ENCODE measurements at regions not wholly inside any gene's neighbourhood (a gene's known extent, or its start where the extent isn't known, plus 50 kb on each side); places are given as distances from the start of the nearest gene placed in this dataset.

DNA sequence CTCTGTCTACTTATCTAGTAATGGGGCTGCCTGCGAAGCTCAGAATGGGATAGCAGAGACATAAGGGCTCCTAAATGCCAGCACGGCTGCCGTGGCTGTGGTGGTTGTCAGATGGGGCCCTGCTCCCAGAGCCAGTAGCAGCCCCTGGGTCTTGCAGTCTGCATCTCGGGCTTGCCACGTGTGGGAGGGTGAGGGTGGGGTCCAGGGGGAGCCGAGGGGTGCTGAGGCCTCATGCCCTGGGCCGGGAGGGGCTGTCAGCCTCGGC, 88.8 kb upstream of the GSE1 start:
- TF ChIP-seq SMC3 (IDR thresholded peaks at IDR 0.05; ENCODE audit: low read depth, low read length): no peak
- peak overlapping the region; percentile 30; the same call in 1 of the 2 replicates for H3K9ac ChIP-seq (ENCODE audit: low read depth, low read length)
- no peak overlapping the region for H3K23ac ChIP-seq (ENCODE audit: low read depth, low read length)
- H2BK5ac ChIP-seq (ENCODE audit: low read depth, low read length, poor library complexity, severe bottlenecking): no peak overlapping the region
- H2AK5ac ChIP-seq (ENCODE audit: low read depth, low read length): peak overlapping the region; percentile 98
- H3K4me3 ChIP-seq (ENCODE audit: insufficient read depth, low read depth, low read length): no peak overlapping the region
- peaks cover 26 to 48% of the 10 kb centered on the region in 2 experiments for H3K79me1 ChIP-seq (ENCODE audit: low read depth in 1 of 2, low read length in 2 of 2)
- H4K5ac ChIP-seq (ENCODE audit: low read depth, low read length): no peak overlapping the region; the same call in 1 of the 2 replicates
- H3K56ac ChIP-seq (ENCODE audit: extremely low read depth, insufficient read depth, low read length): no peak overlapping the region
- no peak for DNase-seq
- H2AFZ ChIP-seq (replicated peaks; ENCODE audit: low read length, poor library complexity): no peak overlapping the region
- peaks cover 24% of the 10 kb centered on the region for H3K4me1 ChIP-seq (ENCODE audit: control insufficient read depth, insufficient read depth, low read length)
- intact Hi-C loops (cut with micrococcal nuclease) (no loop called here), in situ Hi-C loops (cut with MboI; ENCODE audit: low sequenced_read_pairs) (no loop called here), dilution Hi-C loops (cut with HindIII; ENCODE audit: low sequenced_read_pairs, unreplicated experiment) (no loop called here)
- H2BK120ac ChIP-seq (ENCODE audit: low read depth, low read length): peak overlapping the region; percentile 56
- POLR2A ChIA-PET (ENCODE audit: unreplicated experiment): no interaction called here
- H4K20me1 ChIP-seq (ENCODE audit: insufficient read depth, low read length): peaks cover 21% of the 10 kb centered on the region
- no peaks in the 10 kb centered on the region for H3K27me3 ChIP-seq (ENCODE audit: control insufficient read depth, insufficient read depth, low read length)
- H4K91ac ChIP-seq (ENCODE audit: insufficient read depth, low read depth, low read length): peak overlapping the region; percentile 50
- H3K4me2 ChIP-seq (ENCODE audit: low read depth, low read length): no peak overlapping the region
- 0 out of 2 replicates have a peak, but pooled peaks cover 4% of the 10 kb centered on the region for H3K36me3 ChIP-seq (ENCODE audit: control insufficient read depth, insufficient read depth, low read length)
- peak overlapping the region; percentile 63 for H3K14ac ChIP-seq (replicated peaks; ENCODE audit: low read depth, low read length)
- no peak overlapping the region for H3K18ac ChIP-seq (ENCODE audit: low read depth, low read length)
- BruUV-seq (replicated peaks): no TSS peak
- no peaks in the 10 kb centered on the region for H3K9me3 ChIP-seq (ENCODE audit: control insufficient read depth, insufficient read depth, low read length)
- CTCF ChIA-PET: no interaction called here
- H3K9me1 ChIP-seq (ENCODE audit: insufficient read depth, low read length): peaks cover 13% of the 10 kb centered on the region
- no peak for ATAC-seq (ENCODE audit: low read depth)
- peak overlapping the region; percentile 91 for H3K4ac ChIP-seq (ENCODE audit: low read depth, low read length)
- H2AK9ac ChIP-seq (replicated peaks; ENCODE audit: low read depth, low read length, poor library complexity): peak overlapping the region; percentile 62
- peak overlapping the region; percentile 52; the same call in 1 of the 2 replicates for H2BK20ac ChIP-seq (ENCODE audit: low read depth, low read length)
- H2BK15ac ChIP-seq (ENCODE audit: low read depth, low read length): peak overlapping the region; percentile 44; the same call in 2 of the 3 replicates
- peak overlapping the region; percentile 68 to 77; a peak in 2 of 4 replicates for H4K8ac ChIP-seq (ENCODE audit: low read depth in 2 of 2, low read length in 2 of 2)
- WGBS, 2 experiments (ENCODE audit: extremely low coverage in 2 of 2, insufficient read length in 1 of 2): 33% methylated on average over 1 of the region's 8 CpGs; no CpG with 5 or more reads in 1 of the 2 experiments
- H3K27ac ChIP-seq (ENCODE audit: insufficient read depth, low read length): peak overlapping the region; percentile 28

Data from IMR-90 (cell line).